ENCODE measurements at regions not wholly inside any gene's neighbourhood (a gene's known extent, or its start where the extent isn't known, plus 50 kb on each side); places are given as distances from the start of the nearest gene placed in this dataset.

DNA sequence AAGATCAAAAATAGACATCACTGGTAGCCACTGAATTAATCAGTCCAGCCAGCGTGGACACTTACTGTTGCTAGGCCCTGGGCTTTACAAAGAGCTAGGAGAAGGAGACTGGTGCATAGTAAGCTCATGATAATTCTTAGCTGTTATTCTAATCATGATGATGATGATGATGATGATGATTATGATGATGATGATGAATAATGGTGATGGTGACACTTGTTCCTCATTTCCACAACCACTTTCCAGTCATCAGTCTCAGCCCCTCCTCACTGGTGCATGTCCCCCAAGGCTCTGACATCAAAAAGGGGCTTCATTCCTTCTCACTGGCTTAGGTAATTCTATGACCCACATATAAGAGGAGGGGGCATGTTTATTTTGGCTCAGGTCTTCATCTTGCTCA lies 701.0 kb downstream of the PTPRU start:
- H2AFZ ChIP-seq (replicated peaks): no peak overlapping the region
- Mint-ChIP-seq H3K27ac (no peak overlapping the region), H3K9me3 (no peaks in the 10 kb centered on the region)

GRCh38 chr1:29936031-29936544 lies 699.8 kb downstream of the PTPRU start:
- H3K9me3 ChIP-seq (ENCODE audit: low read depth): no peaks in the 10 kb centered on the region
- H3F3A ChIP-seq (ENCODE audit: low read depth): no peaks in the 10 kb centered on the region
- H3K27me3 ChIP-seq: no peaks in the 10 kb centered on the region
- Mint-ChIP-seq H3K36me3 (no peaks in the 10 kb centered on the region), H3K27ac (no peak overlapping the region), H3K4me3 (no peak overlapping the region), H3K9me3 (no peaks in the 10 kb centered on the region), H3K4me1 (peaks cover 37% of the 10 kb centered on the region), H3K27me3 (ENCODE audit: insufficient read depth, low read depth) (peaks cover 6% of the 10 kb centered on the region)
- no peak overlapping the region for H2AFZ ChIP-seq (replicated peaks)
- no peaks in the 10 kb centered on the region for H3K36me3 ChIP-seq
- DNase-seq (ENCODE audit: low spot score): no peak
- no peak overlapping the region for H3K9ac ChIP-seq
- no peak overlapping the region for H3K27ac ChIP-seq
- no peaks in the 10 kb centered on the region for H3K79me2 ChIP-seq (ENCODE audit: low read depth)
- no peak overlapping the region for H3K4me3 ChIP-seq
- peaks cover 11% of the 10 kb centered on the region for H3K4me1 ChIP-seq
- H4K20me1 ChIP-seq (ENCODE audit: low read depth): no peaks in the 10 kb centered on the region
- no peak overlapping the region for H3K4me2 ChIP-seq
- TF ChIP-seq EZH2 (IDR thresholded peaks at IDR 0.05) (no peak), EZH2phosphoT487 (IDR thresholded peaks at IDR 0.05) (no peak)
- TF ChIP-seq, protein P1, sequence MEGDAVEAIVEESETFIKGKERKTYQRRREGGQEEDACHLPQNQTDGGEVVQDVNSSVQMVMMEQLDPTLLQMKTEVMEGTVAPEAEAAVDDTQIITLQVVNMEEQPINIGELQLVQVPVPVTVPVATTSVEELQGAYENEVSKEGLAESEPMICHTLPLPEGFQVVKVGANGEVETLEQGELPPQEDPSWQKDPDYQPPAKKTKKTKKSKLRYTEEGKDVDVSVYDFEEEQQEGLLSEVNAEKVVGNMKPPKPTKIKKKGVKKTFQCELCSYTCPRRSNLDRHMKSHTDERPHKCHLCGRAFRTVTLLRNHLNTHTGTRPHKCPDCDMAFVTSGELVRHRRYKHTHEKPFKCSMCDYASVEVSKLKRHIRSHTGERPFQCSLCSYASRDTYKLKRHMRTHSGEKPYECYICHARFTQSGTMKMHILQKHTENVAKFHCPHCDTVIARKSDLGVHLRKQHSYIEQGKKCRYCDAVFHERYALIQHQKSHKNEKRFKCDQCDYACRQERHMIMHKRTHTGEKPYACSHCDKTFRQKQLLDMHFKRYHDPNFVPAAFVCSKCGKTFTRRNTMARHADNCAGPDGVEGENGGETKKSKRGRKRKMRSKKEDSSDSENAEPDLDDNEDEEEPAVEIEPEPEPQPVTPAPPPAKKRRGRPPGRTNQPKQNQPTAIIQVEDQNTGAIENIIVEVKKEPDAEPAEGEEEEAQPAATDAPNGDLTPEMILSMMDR (IDR thresholded peaks at IDR 0.05): no peak

More for the DNA sequence above, 701.0 kb downstream of the PTPRU start:
- Histone ChIP-seq H3K27me3 (no peaks in the 10 kb centered on the region), H3K79me2 (ENCODE audit: low read depth) (no peaks in the 10 kb centered on the region), H3K9me3 (ENCODE audit: low read depth) (no peaks in the 10 kb centered on the region), H4K20me1 (ENCODE audit: low read depth) (no peaks in the 10 kb centered on the region), H3K4me1 (no peaks in the 10 kb centered on the region), H3F3A (ENCODE audit: low read depth) (no peaks in the 10 kb centered on the region), H3K27ac (no peak overlapping the region), H3K4me3 (no peak overlapping the region), H3K4me2 (no peak overlapping the region), H3K36me3 (no peaks in the 10 kb centered on the region), H3K9ac (no peak overlapping the region)
- Mint-ChIP-seq H3K4me1 (peaks cover 26% of the 10 kb centered on the region), H3K27me3 (ENCODE audit: insufficient read depth, low read depth) (peaks cover 8% of the 10 kb centered on the region), H3K36me3 (no peaks in the 10 kb centered on the region), H3K4me3 (no peak overlapping the region)
- DNase-seq (ENCODE audit: low spot score): no peak
- TF ChIP-seq, protein P1 (IDR thresholded peaks at IDR 0.05): no peak
- TF ChIP-seq EZH2 (IDR thresholded peaks at IDR 0.05) (no peak), EZH2phosphoT487 (IDR thresholded peaks at IDR 0.05) (no peak)

GRCh38 chr1:29934255-29934772 lies 698.0 kb downstream of the PTPRU start:
- peaks cover 6% of the 10 kb centered on the region for H3K27me3 Mint-ChIP-seq (ENCODE audit: insufficient read depth, low read depth)
- Histone ChIP-seq H3K9me3 (ENCODE audit: low read depth) (no peaks in the 10 kb centered on the region), H2AFZ (replicated peaks) (no peak overlapping the region), H3K27me3 (no peaks in the 10 kb centered on the region), H3K79me2 (ENCODE audit: low read depth) (no peaks in the 10 kb centered on the region), H3K4me1 (peaks cover 12% of the 10 kb centered on the region), H3F3A (ENCODE audit: low read depth) (no peaks in the 10 kb centered on the region), H3K36me3 (no peaks in the 10 kb centered on the region), H3K27ac (no peak overlapping the region), H3K4me2 (no peak overlapping the region), H4K20me1 (ENCODE audit: low read depth) (no peaks in the 10 kb centered on the region), H3K4me3 (no peak overlapping the region), H3K9ac (no peak overlapping the region)
- no peaks in the 10 kb centered on the region for H3K9me3 Mint-ChIP-seq
- no peak for DNase-seq (ENCODE audit: low spot score)
- no peak overlapping the region for H3K4me3 Mint-ChIP-seq
- H3K4me1 Mint-ChIP-seq: peaks cover 37% of the 10 kb centered on the region
- no peaks in the 10 kb centered on the region for H3K36me3 Mint-ChIP-seq
- TF ChIP-seq EZH2phosphoT487 (IDR thresholded peaks at IDR 0.05) (no peak), EZH2 (IDR thresholded peaks at IDR 0.05) (no peak)
- TF ChIP-seq, protein P1 (IDR thresholded peaks at IDR 0.05): no peak
- peak overlapping the region; percentile 90 for H3K27ac Mint-ChIP-seq

Measured in neural progenitor cell (in vitro differentiated cells).